ENCODE measurements at regions not wholly inside any gene's neighbourhood (a gene's known extent, or its start where the extent isn't known, plus 50 kb on each side); places are given as distances from the start of the nearest gene placed in this dataset.
"Not testable (repeated sequence)": the region's sequence is repeated elsewhere in the genome, so short reads cannot be mapped to it uniquely, and the experiment has no call there.

DNA sequence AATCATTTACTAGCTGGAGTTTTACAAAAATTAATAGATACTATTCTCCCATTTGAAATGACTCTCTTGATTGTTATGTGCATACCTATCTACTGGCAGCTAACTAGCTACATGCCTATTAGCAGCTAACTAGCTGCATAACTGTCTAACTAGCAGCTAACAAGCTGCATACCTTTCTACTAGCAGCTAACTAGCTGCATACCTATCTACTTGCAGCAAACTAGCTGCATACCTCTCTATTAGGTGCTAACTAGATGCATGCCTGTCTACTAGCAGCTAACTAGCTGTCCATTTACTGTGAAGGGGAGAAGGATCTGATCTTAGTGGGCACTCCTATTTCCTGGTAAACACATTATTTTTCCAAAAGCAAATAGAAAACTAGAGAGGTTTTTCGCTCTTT is 439.4 kb upstream of the PFKP start:
- DNase-seq (ENCODE audit: low read depth): no peak

GRCh38 chr10:2625094-2625493 is 442.3 kb upstream of the PFKP start:
- no peak for DNase-seq (ENCODE audit: low read depth)

GRCh38 chr10:2623675-2624274 is 443.6 kb upstream of the PFKP start:
- DNase-seq (ENCODE audit: low read depth): no peak

GRCh38 chr10:2620827-2621521 is 446.4 kb upstream of the PFKP start:
- DNase-seq (ENCODE audit: low read depth): no peak

- no peak for DNase-seq (ENCODE audit: low read depth)
Observed at GRCh38 chr10:2619916-2620315, 447.4 kb upstream of the PFKP start.

- no peak for DNase-seq (ENCODE audit: low read depth)
Observed at GRCh38 chr10:2619472-2619871, 447.9 kb upstream of the PFKP start.

DNA sequence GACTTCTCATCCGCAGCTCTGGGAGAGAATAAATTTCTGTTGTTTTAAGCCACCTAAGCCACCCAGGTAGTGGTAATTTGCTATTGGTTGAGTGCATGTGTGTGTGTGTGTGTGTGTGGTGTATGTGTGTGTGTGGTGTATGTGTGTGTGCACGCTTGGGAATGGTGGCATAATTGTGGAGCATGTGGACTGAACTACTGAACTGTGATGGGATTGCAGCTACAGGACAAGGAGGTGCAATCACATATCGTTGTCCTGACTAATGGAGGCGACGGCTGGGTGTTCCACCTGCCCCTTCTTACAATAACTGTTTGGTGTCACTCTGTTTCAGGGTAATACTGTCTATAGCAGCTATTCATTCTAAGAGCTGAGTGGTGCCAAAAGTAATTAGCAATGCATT is 448.7 kb upstream of the PFKP start:
- DNase-seq (ENCODE audit: low read depth): no peak

GRCh38 chr10:2616215-2616614 is 451.1 kb upstream of the PFKP start:
- no peak for DNase-seq (ENCODE audit: low read depth)

GRCh38 chr10:2611603-2612002 is 455.7 kb upstream of the PFKP start:
- no peak for DNase-seq (ENCODE audit: low read depth)

DNA sequence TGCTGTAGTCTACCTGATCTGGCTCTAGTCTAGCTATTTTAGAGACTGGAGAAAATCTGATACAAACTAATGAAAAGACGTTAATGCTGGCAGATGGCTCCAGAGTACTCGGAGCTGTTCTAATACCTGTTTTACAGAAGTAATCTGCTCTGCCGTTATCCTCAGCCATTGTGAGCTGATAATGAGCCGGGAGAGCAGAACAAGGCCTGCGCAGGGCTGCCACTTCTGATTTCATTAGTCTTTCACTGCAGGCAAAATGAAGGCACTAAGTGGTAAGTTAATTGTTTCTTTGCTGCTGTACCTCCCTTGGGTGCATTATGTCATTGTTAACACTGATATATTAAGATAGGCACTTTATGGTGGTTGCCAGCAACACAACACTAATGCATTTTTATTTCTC is 456.4 kb upstream of the PFKP start:
- no peak for DNase-seq (ENCODE audit: low read depth)

DNA sequence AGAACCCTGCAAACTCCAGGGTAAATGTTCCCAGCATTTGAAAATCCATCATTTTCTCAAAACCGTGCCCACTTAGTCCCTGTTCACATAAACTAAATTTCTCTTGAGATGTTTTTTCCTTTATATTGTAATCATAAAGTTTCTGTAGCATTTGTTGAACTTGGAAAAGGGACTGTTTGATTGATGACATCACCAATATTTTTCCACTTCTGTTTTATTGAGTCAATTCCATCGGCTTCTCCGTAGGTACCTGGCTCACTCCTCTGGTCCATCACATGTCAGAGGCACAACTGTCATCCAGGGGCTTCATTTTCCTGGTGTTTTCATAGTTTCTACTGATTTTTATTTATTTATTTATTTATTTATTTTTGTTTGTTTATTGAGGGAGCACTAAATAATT is 462.5 kb upstream of the PFKP start:
- no peak for DNase-seq (ENCODE audit: low read depth)

- no peak for DNase-seq (ENCODE audit: low read depth)
Observed at GRCh38 chr10:2599571-2599970, 467.8 kb upstream of the PFKP start.

- no peak for DNase-seq (ENCODE audit: low read depth)
Observed at GRCh38 chr10:2592360-2593160, 474.8 kb upstream of the PFKP start.

DNA sequence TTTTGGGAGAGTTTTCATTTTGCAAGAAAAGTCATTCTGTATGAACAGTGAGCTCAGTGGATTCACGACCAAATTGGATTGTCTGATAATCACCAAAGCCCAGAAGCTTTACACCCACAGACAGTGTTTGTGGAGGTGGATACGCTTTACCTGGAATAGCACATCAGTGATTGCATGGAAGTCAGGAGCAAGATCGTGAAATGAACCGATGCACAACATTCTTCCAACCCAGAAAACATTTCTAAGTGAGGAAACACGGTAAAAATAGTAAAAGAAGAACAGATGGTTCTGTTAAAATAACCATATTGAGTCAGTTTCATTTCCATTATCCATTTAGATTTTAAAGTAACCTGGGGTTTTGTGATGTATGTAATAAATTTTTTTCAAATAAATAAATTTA is 478.2 kb upstream of the PFKP start:
- no peak for DNase-seq (ENCODE audit: low read depth)

DNA sequence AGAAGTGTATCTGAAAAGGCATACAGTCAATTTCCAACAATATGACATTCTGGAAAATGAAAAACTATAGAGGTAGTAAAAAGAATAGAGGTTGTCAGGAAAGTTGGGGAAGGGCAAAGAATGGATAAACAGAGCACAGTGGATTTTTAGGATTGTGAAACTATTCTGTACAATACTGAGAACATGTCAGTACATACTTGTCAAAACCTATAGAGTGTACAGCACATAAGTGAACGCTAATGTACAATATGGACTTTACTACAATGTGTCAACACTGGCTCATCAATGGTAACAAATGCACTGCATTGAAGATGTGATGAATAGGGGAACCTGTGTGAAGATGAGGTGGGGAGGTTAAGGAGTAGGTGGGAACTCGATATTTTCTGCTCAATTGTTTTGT is 483.0 kb upstream of the PFKP start:
- DNase-seq (ENCODE audit: low read depth): no peak

GRCh38 chr10:2576892-2577291 is 490.5 kb upstream of the PFKP start:
- no peak for DNase-seq (ENCODE audit: low read depth)

DNA sequence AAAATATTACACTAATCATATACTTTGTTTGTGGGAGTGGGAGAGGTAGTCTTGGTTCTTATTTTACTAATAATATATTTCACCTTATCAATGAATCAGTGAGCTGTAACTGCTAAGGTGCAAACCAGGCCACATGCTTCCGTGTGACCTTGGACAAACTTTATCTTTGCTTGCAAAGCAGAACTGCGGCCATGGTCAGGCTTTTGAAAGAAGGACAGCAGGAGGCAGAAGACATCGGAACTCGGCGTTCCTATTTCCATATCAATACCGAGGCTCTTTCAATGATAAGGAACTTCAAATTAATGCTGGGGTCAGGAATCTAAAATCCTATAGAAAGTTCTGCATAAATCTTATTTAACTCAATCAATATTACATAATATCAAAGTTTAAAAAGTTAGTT is 491.9 kb upstream of the PFKP start:
- no peak for DNase-seq (ENCODE audit: low read depth)

GRCh38 chr10:2572611-2573010 is 494.7 kb upstream of the PFKP start:
- DNase-seq (ENCODE audit: low read depth): no peak

- DNase-seq (ENCODE audit: low read depth): no peak
Observed at GRCh38 chr10:2556883-2557282, 510.5 kb upstream of the PFKP start.

GRCh38 chr10:2548071-2548470 is 519.3 kb upstream of the PFKP start:
- DNase-seq (ENCODE audit: low read depth): no peak

DNA sequence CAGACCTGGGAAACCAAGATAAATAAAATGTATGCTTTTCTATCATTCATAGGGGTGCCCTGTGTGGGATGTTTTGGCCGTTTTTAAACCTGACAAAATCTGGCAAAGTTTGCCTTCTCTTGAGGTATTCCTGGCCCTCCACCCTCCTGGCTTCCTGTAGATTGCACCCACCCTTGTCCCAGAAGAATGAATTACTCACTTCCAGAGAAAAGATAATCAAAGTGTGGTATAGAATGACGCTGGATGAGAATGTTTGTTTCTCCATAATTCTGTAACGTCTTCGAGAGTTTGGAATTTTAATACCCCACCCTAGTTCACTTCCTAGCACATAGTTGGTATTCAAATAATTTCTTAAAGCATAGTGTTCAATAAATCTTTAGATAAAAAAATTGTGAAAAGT is 519.7 kb upstream of the PFKP start:
- no peak for DNase-seq (ENCODE audit: low read depth)

- not testable (repeated sequence) for DNase-seq (ENCODE audit: low read depth)
Observed at GRCh38 chr10:2546894-2547293, 520.5 kb upstream of the PFKP start.

DNA sequence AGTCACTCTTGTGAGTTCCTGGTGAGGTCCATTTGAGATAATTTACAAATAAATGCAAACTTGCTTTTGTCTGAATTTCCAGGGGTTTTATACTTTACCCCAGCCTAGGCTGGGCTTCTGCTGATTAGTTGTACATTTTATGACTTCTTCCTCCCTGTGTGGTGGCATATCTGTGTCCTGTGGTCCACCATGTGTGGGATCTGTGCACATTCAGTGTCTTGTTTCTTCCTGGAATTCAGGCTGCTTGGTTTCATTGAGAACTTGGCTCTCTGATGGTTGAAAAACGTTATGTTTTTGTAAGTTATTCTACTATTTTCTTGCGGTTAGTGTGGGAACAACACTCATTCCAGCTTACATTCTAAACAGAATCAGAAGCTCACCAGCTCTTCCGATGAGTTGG is 523.4 kb upstream of the PFKP start:
- no peak for DNase-seq (ENCODE audit: low read depth)
